Activated CD4-positive, CD25-positive, alpha-beta regulatory T cell (primary cell): ENCODE measurements at regions not wholly inside any gene's neighbourhood (a gene's known extent, or its start where the extent isn't known, plus 50 kb on each side); places are given as distances from the start of the nearest gene placed in this dataset.
"Not testable (repeated sequence)": the region's sequence is repeated elsewhere in the genome, so short reads cannot be mapped to it uniquely, and the experiment has no call there.

Experiments used
- DNase-seq, 4 experiments: peaks; one replicate each; lab custom pipeline; 2025; lab: John Stamatoyannopoulos, UW

- DNase-seq, result no peak
These were observed 202.6 kb upstream of the MYLIP start for GRCh38 chr6:15926256-15926655.

GRCh38 chr6:15924893-15925292, 204.0 kb upstream of the MYLIP start:
- no peak for DNase-seq

GRCh38 chr6:15922510-15923250, 206.2 kb upstream of the MYLIP start:
- DNase-seq, result no peak

- DNase-seq, result no peak
These were observed 207.6 kb upstream of the MYLIP start for GRCh38 chr6:15921243-15921642.

GRCh38 chr6:15916581-15916980, 212.3 kb upstream of the MYLIP start:
- DNase-seq, result no peak

- no peak for DNase-seq
These were observed 213.2 kb upstream of the MYLIP start for GRCh38 chr6:15915508-15916178.

- DNase-seq, result no peak
These were observed 214.3 kb upstream of the MYLIP start for GRCh38 chr6:15914553-15914952.

- no peak for DNase-seq
These were observed 215.3 kb upstream of the MYLIP start for GRCh38 chr6:15913573-15913972.

GRCh38 chr6:15912505-15913400, 216.1 kb upstream of the MYLIP start:
- DNase-seq, result no peak

- DNase-seq, result peak in 1 of 4 experiments; percentile 5
These were observed 217.0 kb upstream of the MYLIP start for GRCh38 chr6:15911753-15912504.

GRCh38 chr6:15909290-15910070, 219.4 kb upstream of the MYLIP start:
- no peak for DNase-seq

GRCh38 chr6:15908871-15909270, 220.0 kb upstream of the MYLIP start:
- no peak for DNase-seq

- DNase-seq, result no peak
These were observed 220.9 kb upstream of the MYLIP start for GRCh38 chr6:15907914-15908518.

GRCh38 chr6:15907220-15907913, 221.5 kb upstream of the MYLIP start:
- not testable (repeated sequence) for DNase-seq

GRCh38 chr6:15906420-15907016, 222.4 kb upstream of the MYLIP start:
- DNase-seq, result no peak

GRCh38 chr6:15905488-15906419, 223.1 kb upstream of the MYLIP start:
- no peak for DNase-seq

- DNase-seq, result no peak
These were observed 224.1 kb upstream of the MYLIP start for GRCh38 chr6:15904651-15905376.
